ENCODE measurements at regions not wholly inside any gene's neighbourhood (a gene's known extent, or its start where the extent isn't known, plus 50 kb on each side); places are given as distances from the start of the nearest gene placed in this dataset.

- TF ChIP-seq, protein P1, sequence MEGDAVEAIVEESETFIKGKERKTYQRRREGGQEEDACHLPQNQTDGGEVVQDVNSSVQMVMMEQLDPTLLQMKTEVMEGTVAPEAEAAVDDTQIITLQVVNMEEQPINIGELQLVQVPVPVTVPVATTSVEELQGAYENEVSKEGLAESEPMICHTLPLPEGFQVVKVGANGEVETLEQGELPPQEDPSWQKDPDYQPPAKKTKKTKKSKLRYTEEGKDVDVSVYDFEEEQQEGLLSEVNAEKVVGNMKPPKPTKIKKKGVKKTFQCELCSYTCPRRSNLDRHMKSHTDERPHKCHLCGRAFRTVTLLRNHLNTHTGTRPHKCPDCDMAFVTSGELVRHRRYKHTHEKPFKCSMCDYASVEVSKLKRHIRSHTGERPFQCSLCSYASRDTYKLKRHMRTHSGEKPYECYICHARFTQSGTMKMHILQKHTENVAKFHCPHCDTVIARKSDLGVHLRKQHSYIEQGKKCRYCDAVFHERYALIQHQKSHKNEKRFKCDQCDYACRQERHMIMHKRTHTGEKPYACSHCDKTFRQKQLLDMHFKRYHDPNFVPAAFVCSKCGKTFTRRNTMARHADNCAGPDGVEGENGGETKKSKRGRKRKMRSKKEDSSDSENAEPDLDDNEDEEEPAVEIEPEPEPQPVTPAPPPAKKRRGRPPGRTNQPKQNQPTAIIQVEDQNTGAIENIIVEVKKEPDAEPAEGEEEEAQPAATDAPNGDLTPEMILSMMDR (IDR thresholded peaks at IDR 0.05): no peak
- no peak for TF ChIP-seq FOXJ3 (CRISPR knock-in tag; IDR thresholded peaks at IDR 0.05)
- TF ChIP-seq EZH2phosphoT487 (IDR thresholded peaks at IDR 0.05; ENCODE audit: borderline replicate concordance, low read depth): no peak
- TF ChIP-seq POLR2AphosphoS5 (IDR thresholded peaks at IDR 0.05; ENCODE audit: low read depth, low read length): 0 out of 2 replicates have a peak, but pooled peaks have one; percentile 27
- TF ChIP-seq RFX5 (IDR thresholded peaks at IDR 0.05; ENCODE audit: low read length): no peak
- no peak for TF ChIP-seq TAF1 (IDR thresholded peaks at IDR 0.05; ENCODE audit: borderline replicate concordance, low read depth, low read length)
- no peak for TF ChIP-seq YY1 (IDR thresholded peaks at IDR 0.05; ENCODE audit: low read depth)
- peak; percentile 71 for TF ChIP-seq NFIC (IDR thresholded peaks at IDR 0.05; ENCODE audit: borderline replicate concordance)
- TF ChIP-seq ZBTB33 (IDR thresholded peaks at IDR 0.05; ENCODE audit: borderline replicate concordance, low read depth): no peak
- TF ChIP-seq SIN3A (IDR thresholded peaks at IDR 0.05; ENCODE audit: borderline replicate concordance, low read depth, low read length): no peak
- TF ChIP-seq RAD21 (IDR thresholded peaks at IDR 0.05; ENCODE audit: low read length): 0 out of 2 replicates have a peak, but pooled peaks have one; percentile 7
Observed at GRCh38 chr10:78470267-78471103, 436.8 kb downstream of the RPS24 start.
